ENCODE measurements at regions not wholly inside any gene's neighbourhood (a gene's known extent, or its start where the extent isn't known, plus 50 kb on each side); places are given as distances from the start of the nearest gene placed in this dataset.

DNA sequence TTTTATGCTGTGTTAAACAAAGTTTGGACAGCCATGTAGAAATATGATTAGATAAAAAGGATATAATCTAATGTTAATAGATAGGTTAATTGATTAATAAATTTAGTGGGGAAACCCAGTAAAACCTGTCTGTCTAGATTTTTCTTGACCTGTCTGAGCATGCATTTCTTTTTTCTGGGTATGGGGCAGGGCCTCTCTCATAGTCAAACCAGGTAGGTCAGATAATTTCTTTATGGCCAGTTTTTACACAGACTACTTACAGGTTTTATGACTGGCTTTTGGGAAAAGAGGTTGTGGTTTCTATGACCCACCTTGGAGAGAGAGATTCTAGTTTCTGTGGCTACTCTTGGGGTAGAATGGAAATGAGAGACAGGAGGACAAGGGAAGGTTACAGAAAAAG lies 135.6 kb upstream of the EPHA5 start:
- Histone ChIP-seq H3K27ac (no peak overlapping the region), H3K27me3 (no peaks in the 10 kb centered on the region), H3K9me3 (peaks cover 0 to 7% (median 0%) of the 10 kb centered on the region in 11 donors), H3K4me1 (no peaks in the 10 kb centered on the region), H3K36me3 (no peaks in the 10 kb centered on the region), H3K4me3 (no peak overlapping the region)
- TF ChIP-seq CTCF (IDR thresholded peaks at IDR 0.05) = no peak
- no peak for DNase-seq
- no peak for ATAC-seq
- intact Hi-C loops (cut with DNase I) = no loop called here

- 90 to 91% methylated on average over 14 of the region's 14 CpGs for WGBS, 2 donors
- Histone ChIP-seq H3K4me3 (no peak overlapping the region), H3K4me1 (no peaks in the 10 kb centered on the region), H3K27ac (no peak overlapping the region), H3K9me3 (no peaks in the 10 kb centered on the region), H3K36me3 (no peaks in the 10 kb centered on the region), H3K27me3 (no peaks in the 10 kb centered on the region)
- DNase-seq = no peak
- intact Hi-C loops (cut with DNase I) = no loop called here
- TF ChIP-seq CTCF (IDR thresholded peaks at IDR 0.05) = no peak
- no peak for ATAC-seq
Observed at GRCh38 chr4:65799513-65799912, 129.2 kb upstream of the EPHA5 start.

DNA sequence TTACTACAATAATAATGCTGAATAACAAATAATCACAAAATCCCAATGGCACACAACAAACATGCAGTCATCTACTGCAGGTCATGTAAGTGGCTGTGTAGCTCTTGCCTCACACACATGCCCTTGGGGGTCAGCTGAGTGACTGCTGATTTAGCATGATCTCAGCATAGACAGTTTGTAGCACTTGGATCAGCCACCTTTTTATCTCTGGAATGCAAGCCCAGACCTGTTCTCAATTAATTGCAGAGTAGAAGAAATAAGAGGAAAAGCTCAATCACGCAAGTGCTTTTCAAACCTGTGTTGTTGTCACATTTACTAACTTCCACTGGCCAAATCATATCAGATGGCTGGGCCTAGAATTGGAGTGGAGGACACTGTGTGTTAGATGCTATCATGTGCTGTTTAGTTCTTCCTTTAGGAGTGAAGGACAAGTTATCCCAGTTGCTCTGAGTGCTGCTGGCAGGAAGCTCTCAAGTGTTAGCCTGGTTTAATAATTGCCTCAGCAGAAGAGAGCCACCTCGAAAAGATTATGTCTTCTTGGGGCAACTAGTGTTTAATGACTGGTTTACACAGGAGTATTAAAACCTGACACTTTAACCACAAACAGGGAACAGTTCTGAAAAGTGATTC lies 128.3 kb upstream of the EPHA5 start:
- Histone ChIP-seq H3K4me1 (no peaks in the 10 kb centered on the region), H3K27ac (no peak overlapping the region), H3K9me3 (no peaks in the 10 kb centered on the region), H3K36me3 (no peaks in the 10 kb centered on the region), H3K27me3 (no peaks in the 10 kb centered on the region), H3K4me3 (no peak overlapping the region)
- no peak for DNase-seq
- no peak for ATAC-seq
- WGBS, 2 donors = 76 to 80% methylated on average over 2 of the region's 2 CpGs
- no peak for TF ChIP-seq CTCF (IDR thresholded peaks at IDR 0.05)
- intact Hi-C loops (cut with DNase I) = no loop called here

GRCh38 chr4:65791812-65792308 lies 121.6 kb upstream of the EPHA5 start:
- no peaks in the 10 kb centered on the region for H3K36me3 ChIP-seq
- 31 to 39% methylated on average over 5 of the region's 5 CpGs for WGBS, 2 donors
- no peak overlapping the region for H3K27ac ChIP-seq
- H3K4me1 ChIP-seq = no peaks in the 10 kb centered on the region
- no peaks in the 10 kb centered on the region for H3K9me3 ChIP-seq
- TF ChIP-seq CTCF (IDR thresholded peaks at IDR 0.05) = no peak
- H3K4me3 ChIP-seq = no peak overlapping the region
- ATAC-seq (no peak), DNase-seq (no peak)
- H3K27me3 ChIP-seq = no peaks in the 10 kb centered on the region
- intact Hi-C loops (cut with DNase I) = no loop called here

Data from heart right ventricle (tissue), 16 donors.